Osteoblast (primary cell): ENCODE measurements at regions not wholly inside any gene's neighbourhood (a gene's known extent, or its start where the extent isn't known, plus 50 kb on each side); places are given as distances from the start of the nearest gene placed in this dataset.

Source experiments
- DNase-seq: peaks from one replicate; pipeline ENCODE4 v3.0.0; 2011; ENCODE audit warnings: low spot score, mixed read lengths; ENCODE audit not compliant: insufficient read length; ENCODE audit errors: missing footprints
- H2AFZ ChIP-seq: 2 replicates; pipeline ENCODE4 v1.6.0; 2011; ENCODE audit warnings: mild to moderate bottlenecking, low read length
- H3K27ac ChIP-seq: 2 replicates; pipeline ENCODE4 v1.5.1; 2011; ENCODE audit warnings: mild to moderate bottlenecking, low read depth, low read length, moderate library complexity
- H3K27me3 ChIP-seq: 2 replicates; pipeline ENCODE4 v1.6.0; 2012; ENCODE audit warnings: mild to moderate bottlenecking, control low read depth, inconsistent platforms, low read length, moderate library complexity; ENCODE audit not compliant: insufficient read depth
- H3K36me3 ChIP-seq: 2 replicates; pipeline ENCODE4 v1.5.1; 2011; ENCODE audit warnings: mild to moderate bottlenecking, low read length, control low read depth, moderate library complexity; ENCODE audit not compliant: insufficient read depth
- H3K4me1 ChIP-seq: 2 replicates; pipeline ENCODE4 v1.5.1; 2011; ENCODE audit warnings: mild to moderate bottlenecking, low read length, control low read depth, moderate library complexity; ENCODE audit not compliant: insufficient read depth
- H3K4me2 ChIP-seq: 2 replicates; pipeline ENCODE4 v1.6.0; 2011; ENCODE audit warnings: mild to moderate bottlenecking, low read length; ENCODE audit not compliant: insufficient read depth
- H3K4me3 ChIP-seq: fragments of 200-600 bp; sonication (generic); 3 replicates; pipeline ENCODE4 v1.5.1; 2012; ENCODE audit warnings: mild to moderate bottlenecking, low read length, inconsistent platforms; ENCODE audit not compliant: insufficient read depth
- H3K79me2 ChIP-seq: 2 replicates; pipeline ENCODE4 v1.6.0; 2012; ENCODE audit warnings: mild to moderate bottlenecking, low read length, control low read depth, inconsistent platforms; ENCODE audit not compliant: insufficient read depth
- H3K9me3 ChIP-seq: 2 replicates; pipeline ENCODE4 v1.5.1; 2011; ENCODE audit warnings: low read depth, low read length, control low read depth
- H4K20me1 ChIP-seq: 2 replicates; pipeline ENCODE4 v1.6.0; 2012; ENCODE audit warnings: mild to moderate bottlenecking, low read length, control low read depth; ENCODE audit not compliant: insufficient read depth
- TF ChIP-seq, protein P1 (sequence below): IDR thresholded peaks from 2 replicates; pipeline ENCODE4 v1.5.1; 2011; ENCODE audit warnings: mild to moderate bottlenecking, low read depth, low read length, moderate library complexity; ENCODE audit errors: extremely low read depth

DNA sequence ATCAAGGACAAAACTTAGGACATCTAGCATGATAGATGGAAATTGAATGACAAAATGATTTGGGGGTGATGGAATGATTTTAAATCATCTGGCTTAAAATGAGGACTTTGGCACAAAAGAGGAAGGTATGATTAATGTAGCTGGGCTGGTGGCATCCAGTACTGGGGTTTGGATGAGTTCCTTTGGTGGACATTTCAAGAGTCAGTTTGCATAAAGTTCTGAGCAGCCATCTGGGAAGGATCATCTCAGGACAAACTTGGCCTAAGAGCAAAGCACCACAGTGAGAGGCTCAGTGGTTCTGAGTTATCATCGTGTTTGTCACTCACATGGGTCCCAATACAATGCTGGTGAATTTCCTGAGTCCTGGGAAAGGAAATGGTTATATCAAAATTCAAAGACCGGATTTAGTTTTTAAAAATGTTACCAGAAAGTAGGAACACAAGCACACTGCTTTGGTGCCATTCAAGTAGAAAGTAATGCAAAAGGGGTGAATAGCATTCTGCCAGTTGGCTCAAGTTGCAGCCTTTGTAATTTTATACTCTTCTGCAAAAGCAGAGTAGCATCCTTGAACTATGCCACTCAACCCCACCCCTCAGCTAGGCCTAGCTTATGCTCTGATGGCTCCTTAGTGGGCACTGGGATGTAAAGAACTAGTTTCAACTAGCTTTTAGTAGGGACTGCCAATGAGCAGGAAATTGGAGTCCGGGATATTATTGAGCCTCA lies 219.0 kb downstream of the COG6 start:
- Histone ChIP-seq H3K27me3 (no peaks in the 10 kb centered on the region), H3K9me3 (no peaks in the 10 kb centered on the region), H4K20me1 (no peaks in the 10 kb centered on the region), H3K4me3 (no peak overlapping the region), H3K79me2 (no peaks in the 10 kb centered on the region), H3K4me1 (peaks cover 26% of the 10 kb centered on the region), H3K27ac (no peak overlapping the region), H3K4me2 (no peak overlapping the region), H2AFZ (no peak overlapping the region), H3K36me3 (no peaks in the 10 kb centered on the region)
- DNase-seq: no peak
- TF ChIP-seq, protein P1, sequence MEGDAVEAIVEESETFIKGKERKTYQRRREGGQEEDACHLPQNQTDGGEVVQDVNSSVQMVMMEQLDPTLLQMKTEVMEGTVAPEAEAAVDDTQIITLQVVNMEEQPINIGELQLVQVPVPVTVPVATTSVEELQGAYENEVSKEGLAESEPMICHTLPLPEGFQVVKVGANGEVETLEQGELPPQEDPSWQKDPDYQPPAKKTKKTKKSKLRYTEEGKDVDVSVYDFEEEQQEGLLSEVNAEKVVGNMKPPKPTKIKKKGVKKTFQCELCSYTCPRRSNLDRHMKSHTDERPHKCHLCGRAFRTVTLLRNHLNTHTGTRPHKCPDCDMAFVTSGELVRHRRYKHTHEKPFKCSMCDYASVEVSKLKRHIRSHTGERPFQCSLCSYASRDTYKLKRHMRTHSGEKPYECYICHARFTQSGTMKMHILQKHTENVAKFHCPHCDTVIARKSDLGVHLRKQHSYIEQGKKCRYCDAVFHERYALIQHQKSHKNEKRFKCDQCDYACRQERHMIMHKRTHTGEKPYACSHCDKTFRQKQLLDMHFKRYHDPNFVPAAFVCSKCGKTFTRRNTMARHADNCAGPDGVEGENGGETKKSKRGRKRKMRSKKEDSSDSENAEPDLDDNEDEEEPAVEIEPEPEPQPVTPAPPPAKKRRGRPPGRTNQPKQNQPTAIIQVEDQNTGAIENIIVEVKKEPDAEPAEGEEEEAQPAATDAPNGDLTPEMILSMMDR: no peak

DNA sequence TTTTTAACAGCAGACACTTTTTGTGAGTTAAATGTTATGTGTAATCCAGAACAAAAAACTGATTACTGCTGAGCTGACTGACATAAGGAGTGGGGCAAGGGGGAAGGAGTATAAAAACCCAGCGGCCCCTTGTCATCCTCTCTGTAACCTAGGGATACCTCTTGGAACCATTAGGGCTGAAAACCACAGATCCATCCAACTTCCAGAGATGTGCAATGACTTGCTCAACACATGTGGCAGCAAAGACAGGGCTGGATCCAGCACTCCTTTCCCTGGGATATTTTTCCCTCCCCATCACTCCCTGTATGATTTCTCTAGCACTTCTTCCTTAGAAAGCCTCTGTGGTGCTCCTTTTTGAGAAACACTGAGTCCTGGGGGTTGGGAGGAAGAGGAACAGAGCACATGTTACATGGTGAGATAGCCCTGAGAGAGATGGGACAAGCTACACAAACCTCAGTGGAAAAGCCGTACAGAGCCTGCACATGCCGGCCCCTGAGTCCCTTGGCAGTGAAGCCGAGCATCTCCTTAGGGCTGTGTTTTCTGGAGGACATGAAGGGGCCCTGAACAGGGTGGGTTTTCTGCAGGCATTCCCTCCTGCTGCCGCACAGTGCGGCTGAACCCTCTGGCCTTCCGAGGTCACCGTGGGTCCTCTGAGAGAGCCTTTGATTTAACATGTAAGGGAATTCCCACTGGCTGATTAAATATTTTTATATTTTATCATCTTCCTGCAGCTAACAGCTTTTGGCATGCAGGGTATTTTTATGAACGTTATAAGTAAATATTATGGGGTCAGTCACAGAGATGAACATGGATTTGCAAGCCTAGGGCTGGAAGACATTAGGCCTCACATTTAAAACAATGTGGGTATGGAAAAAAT lies 219.9 kb downstream of the COG6 start:
- Histone ChIP-seq H2AFZ (peak overlapping the region; percentile 24), H3K4me3 (no peak overlapping the region), H3K36me3 (no peaks in the 10 kb centered on the region), H4K20me1 (no peaks in the 10 kb centered on the region), H3K4me2 (peak overlapping the region; percentile 24), H3K27ac (peak overlapping the region; percentile 70), H3K9me3 (no peaks in the 10 kb centered on the region), H3K79me2 (no peaks in the 10 kb centered on the region), H3K4me1 (peaks cover 23% of the 10 kb centered on the region), H3K27me3 (no peaks in the 10 kb centered on the region)
- TF ChIP-seq, protein P1: no peak
- DNase-seq: no peak

DNA sequence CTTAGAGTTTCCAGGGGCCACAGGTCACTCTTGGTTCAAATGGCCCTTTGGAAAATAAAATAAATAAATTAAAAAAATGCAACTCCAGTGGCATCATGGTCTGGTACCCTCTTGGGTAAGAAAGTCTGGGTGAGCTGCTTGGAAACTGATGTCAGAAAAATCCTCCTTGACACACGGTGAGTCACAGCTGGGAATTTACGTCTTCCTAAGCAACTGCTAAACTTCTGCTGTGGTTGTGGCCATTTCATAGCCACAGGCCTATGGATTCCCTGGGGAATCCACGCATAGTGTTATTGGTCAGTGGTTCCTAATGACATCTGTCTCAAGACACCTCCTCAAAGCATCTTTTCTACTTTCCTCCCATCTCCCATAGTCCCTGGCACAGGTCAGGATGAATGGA lies 220.8 kb downstream of the COG6 start:
- peak overlapping the region; percentile 70 for H3K27ac ChIP-seq
- H3K4me2 ChIP-seq: peak overlapping the region; percentile 24

More for the DNA sequence above, 220.8 kb downstream of the COG6 start:
- no peaks in the 10 kb centered on the region for H3K36me3 ChIP-seq
- peaks cover 23% of the 10 kb centered on the region for H3K4me1 ChIP-seq
- no peak overlapping the region for H3K4me3 ChIP-seq
- DNase-seq: peak; percentile 67
- H2AFZ ChIP-seq: no peak overlapping the region
- no peaks in the 10 kb centered on the region for H3K27me3 ChIP-seq
- no peaks in the 10 kb centered on the region for H3K79me2 ChIP-seq
- TF ChIP-seq, protein P1: no peak
- H4K20me1 ChIP-seq: no peaks in the 10 kb centered on the region
- H3K9me3 ChIP-seq: no peaks in the 10 kb centered on the region
